Astrocyte (in vitro differentiated cells and primary cell): ENCODE measurements at regions not wholly inside any gene's neighbourhood (a gene's known extent, or its start where the extent isn't known, plus 50 kb on each side); places are given as distances from the start of the nearest gene placed in this dataset.

Source experiments
- DNase-seq: peaks from one replicate; pipeline ENCODE4 v3.0.0-alpha.2; 2010; ENCODE audit warnings: low read depth
- FAIRE-seq: peaks from 2 replicates; lab custom pipeline; 2011; peaks lifted over from hg19 to GRCh38; lab: Jason Lieb, UNC
- H2AFZ ChIP-seq: 2 replicates; pipeline ENCODE4 v1.6.0; 2012; ENCODE audit warnings: low read depth, low read length, inconsistent platforms
- H3K27ac ChIP-seq: 2 replicates; pipeline ENCODE4 v1.5.1; 2011; ENCODE audit warnings: low read depth, low read length, inconsistent platforms
- H3K27me3 ChIP-seq: 2 replicates; pipeline ENCODE4 v1.6.0; 2011; ENCODE audit warnings: low read length, inconsistent platforms; ENCODE audit not compliant: insufficient read depth
- H3K36me3 ChIP-seq: 2 replicates; pipeline ENCODE4 v1.5.1; 2011; ENCODE audit warnings: low read length, inconsistent platforms; ENCODE audit not compliant: insufficient read depth
- H3K4me1 ChIP-seq: 2 replicates; pipeline ENCODE4 v1.5.1; 2011; ENCODE audit warnings: low read length, inconsistent platforms; ENCODE audit not compliant: insufficient read depth
- H3K4me2 ChIP-seq: 2 replicates; pipeline ENCODE4 v1.6.0; 2012; ENCODE audit warnings: low read length, inconsistent platforms
- H3K4me3 ChIP-seq: 2 replicates; pipeline ENCODE4 v1.5.1; 2011; ENCODE audit warnings: low read depth, mild to moderate bottlenecking, low read length, inconsistent platforms; ENCODE audit not compliant: insufficient read depth
- H3K79me2 ChIP-seq: 2 replicates; pipeline ENCODE4 v1.6.0; 2012; ENCODE audit warnings: mild to moderate bottlenecking, low read length, inconsistent platforms; ENCODE audit not compliant: insufficient read depth
- H3K9ac ChIP-seq: 2 replicates; pipeline ENCODE4 v1.6.0; 2012; ENCODE audit warnings: mild to moderate bottlenecking, low read length, inconsistent platforms
- H3K9me3 ChIP-seq: 2 replicates; pipeline ENCODE4 v1.5.1; 2012; ENCODE audit warnings: low read depth, mild to moderate bottlenecking, low read length, inconsistent platforms; ENCODE audit not compliant: insufficient read depth
- H4K20me1 ChIP-seq: 2 replicates; pipeline ENCODE4 v1.6.0; 2012; ENCODE audit warnings: low read length, inconsistent platforms; ENCODE audit not compliant: insufficient read depth
- H3K27ac Mint-ChIP-seq: one replicate; pipeline ENCODE4 v1.8.0; 2021; ENCODE audit warnings: mild to moderate bottlenecking, mixed read lengths; ENCODE audit not compliant: unreplicated experiment
- H3K27me3 Mint-ChIP-seq: one replicate; pipeline ENCODE4 v1.8.0; 2021; ENCODE audit warnings: low read depth, mixed read lengths; ENCODE audit not compliant: unreplicated experiment
- H3K36me3 Mint-ChIP-seq: one replicate; pipeline ENCODE4 v1.8.0; 2021; ENCODE audit warnings: low read depth, mixed read lengths; ENCODE audit not compliant: unreplicated experiment
- H3K4me1 Mint-ChIP-seq: one replicate; pipeline ENCODE4 v1.8.0; 2021; ENCODE audit warnings: low read depth, mixed read lengths; ENCODE audit not compliant: unreplicated experiment
- H3K4me3 Mint-ChIP-seq: one replicate; pipeline ENCODE4 v1.8.0; 2021; ENCODE audit warnings: mild to moderate bottlenecking, moderate library complexity, mixed read lengths; ENCODE audit not compliant: unreplicated experiment
- H3K9me3 Mint-ChIP-seq: one replicate; pipeline ENCODE4 v1.8.0; 2021; ENCODE audit warnings: mild to moderate bottlenecking, mixed read lengths; ENCODE audit not compliant: unreplicated experiment
- CTCF ChIP-seq: IDR thresholded peaks from 2 replicates; pipeline ENCODE4 v1.5.1; 2011; ENCODE audit warnings: low read depth, mild to moderate bottlenecking, inconsistent platforms, low read length, moderate library complexity; ENCODE audit not compliant: insufficient read depth
- EZH2 ChIP-seq: IDR thresholded peaks from 2 replicates; pipeline ENCODE4 v1.6.1; 2012; ENCODE audit warnings: mild to moderate bottlenecking, low read length, inconsistent platforms; ENCODE audit not compliant: insufficient read depth

DNA sequence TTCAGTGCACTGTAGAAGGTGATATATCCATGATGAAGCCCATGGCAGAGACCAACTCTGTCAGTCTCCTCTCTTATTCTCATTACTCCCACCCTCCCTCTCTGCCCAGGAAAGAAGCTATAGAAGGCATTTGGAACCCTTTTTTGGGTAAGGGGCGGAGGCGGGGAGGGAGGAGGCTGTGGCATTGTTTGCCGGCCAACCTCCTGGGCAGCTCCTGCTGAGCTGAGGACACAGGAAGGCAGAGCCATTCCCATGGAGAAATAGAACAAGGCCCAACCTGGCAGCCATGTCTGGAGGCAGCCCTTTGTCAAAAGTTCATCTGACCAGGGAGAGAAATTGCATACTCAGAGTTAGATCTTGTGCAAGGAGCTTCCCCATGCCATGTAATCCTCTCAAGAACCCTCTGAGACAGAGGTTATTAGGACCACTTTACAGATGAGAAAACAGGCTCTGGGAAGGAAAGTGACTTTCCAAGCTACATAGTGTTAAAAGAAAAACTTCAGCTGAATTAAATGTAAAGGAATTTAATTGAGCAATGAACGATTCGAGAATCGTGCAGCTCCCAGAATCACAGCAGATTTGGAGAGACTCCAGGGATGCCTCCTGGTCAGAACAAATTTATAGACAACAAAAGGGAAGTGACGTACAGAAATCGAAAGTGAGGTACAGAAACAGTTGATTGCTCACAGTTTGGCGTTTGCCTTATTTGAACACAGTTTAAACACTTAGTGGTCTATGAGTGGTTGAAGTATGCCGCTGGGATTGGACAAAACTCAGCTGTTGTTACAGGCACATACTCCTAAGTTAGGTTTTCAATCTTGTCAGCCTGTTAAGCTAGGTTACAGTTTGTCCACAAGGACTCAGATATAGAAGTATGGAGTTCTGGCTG is 158.6 kb downstream of the MELK start:
- Histone ChIP-seq H3K27me3 (no peaks in the 10 kb centered on the region), H2AFZ (no peak overlapping the region), H4K20me1 (no peaks in the 10 kb centered on the region), H3K4me3 (no peak overlapping the region), H3K79me2 (no peaks in the 10 kb centered on the region), H3K36me3 (no peaks in the 10 kb centered on the region), H3K4me2 (no peak overlapping the region), H3K9me3 (no peaks in the 10 kb centered on the region), H3K27ac (no peak overlapping the region), H3K9ac (no peak overlapping the region), H3K4me1 (no peaks in the 10 kb centered on the region)
- Mint-ChIP-seq H3K27ac (no peak overlapping the region), H3K4me1 (no peaks in the 10 kb centered on the region), H3K27me3 (peaks cover 4% of the 10 kb centered on the region), H3K9me3 (peaks cover 4% of the 10 kb centered on the region), H3K36me3 (no peaks in the 10 kb centered on the region), H3K4me3 (no peak overlapping the region)
- no peak for FAIRE-seq
- TF ChIP-seq EZH2 (no peak), CTCF (no peak)
- peak; percentile 10 for DNase-seq

GRCh38 chr9:36734737-36735136 is 162.0 kb downstream of the MELK start:
- DNase-seq, result no peak
- Mint-ChIP-seq H3K27ac (no peak overlapping the region), H3K4me3 (no peak overlapping the region), H3K27me3 (peaks cover 13% of the 10 kb centered on the region), H3K36me3 (no peaks in the 10 kb centered on the region), H3K4me1 (peaks cover 5% of the 10 kb centered on the region), H3K9me3 (peaks cover 4% of the 10 kb centered on the region)
- Histone ChIP-seq H3K4me2 (no peak overlapping the region), H3K27ac (no peak overlapping the region), H3K9ac (no peak overlapping the region), H3K79me2 (no peaks in the 10 kb centered on the region), H3K36me3 (no peaks in the 10 kb centered on the region), H4K20me1 (no peaks in the 10 kb centered on the region), H2AFZ (no peak overlapping the region), H3K27me3 (peaks cover 9% of the 10 kb centered on the region), H3K4me1 (peaks cover 2% of the 10 kb centered on the region), H3K4me3 (no peak overlapping the region), H3K9me3 (no peaks in the 10 kb centered on the region)
- TF ChIP-seq CTCF (no peak), EZH2 (no peak)
- no peak for FAIRE-seq

DNA sequence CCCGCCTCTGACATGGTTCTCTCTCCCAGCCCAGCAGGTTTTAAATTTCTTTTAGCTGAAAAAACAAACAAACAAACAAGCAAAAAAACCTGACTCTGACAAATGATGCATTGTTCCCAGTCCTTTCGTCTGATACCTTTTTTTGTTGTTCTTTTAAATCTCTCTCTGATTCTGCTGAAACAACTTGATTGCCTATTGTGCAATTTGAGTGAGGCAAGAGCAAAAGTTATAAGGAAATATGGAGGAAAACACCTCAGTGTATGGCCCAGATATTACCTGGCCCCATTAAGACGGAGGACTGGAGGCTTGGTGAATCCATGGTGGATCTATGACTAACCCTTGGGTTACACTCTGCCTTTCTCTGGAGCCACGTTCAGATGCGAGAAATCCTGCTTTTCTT is 164.0 kb downstream of the MELK start:
- Histone ChIP-seq H3K36me3 (no peaks in the 10 kb centered on the region), H3K4me3 (no peak overlapping the region), H3K9ac (no peak overlapping the region), H4K20me1 (no peaks in the 10 kb centered on the region), H2AFZ (no peak overlapping the region), H3K4me2 (no peak overlapping the region), H3K27ac (no peak overlapping the region), H3K4me1 (peaks cover 2% of the 10 kb centered on the region), H3K27me3 (peaks cover 20% of the 10 kb centered on the region), H3K79me2 (no peaks in the 10 kb centered on the region), H3K9me3 (no peaks in the 10 kb centered on the region)
- Mint-ChIP-seq H3K9me3 (no peaks in the 10 kb centered on the region), H3K4me1 (peaks cover 5% of the 10 kb centered on the region), H3K36me3 (no peaks in the 10 kb centered on the region), H3K27me3 (peaks cover 31% of the 10 kb centered on the region), H3K27ac (no peak overlapping the region), H3K4me3 (no peak overlapping the region)
- FAIRE-seq (no peak), DNase-seq (no peak)
- TF ChIP-seq CTCF (no peak), EZH2 (no peak)
